IMR-90 (cell line): ENCODE measurements at regions not wholly inside any gene's neighbourhood (a gene's known extent, or its start where the extent isn't known, plus 50 kb on each side); places are given as distances from the start of the nearest gene placed in this dataset.
A peak's percentile ranks its signal among the peaks of the same experiment; 100 is the strongest.

Source experiments
- ATAC-seq: fragments of 200-7000 bp; cut with Tn5 transposase; 2 replicates; pipeline ENCODE4 v1.9.1; 2020; ENCODE audit warnings: low read depth, mild to moderate bottlenecking, moderate library complexity
- BruUV-seq: library from RNA; stranded (reverse); fragments of 400-500 nt; replicated peaks from 2 replicates; lab custom pipeline; 2021; lab: Mats Ljungman, UMichigan
- CTCF ChIA-PET: fragments of 300-600 bp; formaldehyde crosslinking; extraction: SDS; loops from one replicate; lab custom pipeline; 2021; ENCODE audit warnings: antibody characterized with exemption; lab: Yijun Ruan, JAX
- POLR2A ChIA-PET: fragments of 300-600 bp; sonication (Branson Sonifier 250); formaldehyde crosslinking; loops from one replicate; lab custom pipeline; 2022; ENCODE audit warnings: antibody characterized with exemption; ENCODE audit not compliant: unreplicated experiment; lab: Charles Lee
- DNase-seq: peaks from one replicate; pipeline ENCODE4 v3.0.0; 2013
- H2AFZ ChIP-seq: replicated peaks from 2 replicates; pipeline ENCODE3; 2013; ENCODE audit warnings: low read length, mild to moderate bottlenecking; ENCODE audit not compliant: poor library complexity
- H2AK5ac ChIP-seq: 2 replicates; pipeline ENCODE4 v1.6.1; 2013; ENCODE audit warnings: low read depth, low read length, inconsistent platforms
- H2AK9ac ChIP-seq: replicated peaks from 2 replicates; pipeline ENCODE3; 2013; ENCODE audit warnings: mild to moderate bottlenecking, low read depth, low read length, moderate library complexity; ENCODE audit not compliant: poor library complexity
- H2BK120ac ChIP-seq: 2 replicates; pipeline ENCODE4 v1.6.1; 2013; ENCODE audit warnings: low read depth, low read length, inconsistent platforms
- H2BK15ac ChIP-seq: 3 replicates; pipeline ENCODE4 v1.6.1; 2013; ENCODE audit warnings: low read depth, low read length, inconsistent platforms
- H2BK20ac ChIP-seq: 2 replicates; pipeline ENCODE4 v1.6.1; 2013; ENCODE audit warnings: low read depth, mild to moderate bottlenecking, inconsistent platforms, low read length, moderate library complexity
- H2BK5ac ChIP-seq: 2 replicates; pipeline ENCODE4 v1.6.1; 2013; ENCODE audit warnings: mild to moderate bottlenecking, low read depth, low read length, inconsistent platforms; ENCODE audit not compliant: poor library complexity, severe bottlenecking
- H3K14ac ChIP-seq: replicated peaks from 2 replicates; pipeline ENCODE4 v1.6.1; 2013; ENCODE audit warnings: low read depth, low read length, inconsistent platforms
- H3K18ac ChIP-seq: 2 replicates; pipeline ENCODE4 v1.6.1; 2013; ENCODE audit warnings: low read depth, low read length, control low read depth
- H3K23ac ChIP-seq: 2 replicates; pipeline ENCODE4 v1.6.1; 2013; ENCODE audit warnings: low read depth, low read length, inconsistent platforms
- H3K27ac ChIP-seq: 2 replicates; pipeline ENCODE4 v1.5.1; 2013; ENCODE audit warnings: mild to moderate bottlenecking, control low read depth, low read length; ENCODE audit not compliant: insufficient read depth
- H3K27me3 ChIP-seq: 2 replicates; pipeline ENCODE4 v1.6.1; 2013; ENCODE audit warnings: low read length; ENCODE audit not compliant: control insufficient read depth, insufficient read depth
- H3K36me3 ChIP-seq: 2 replicates; pipeline ENCODE4 v1.6.1; 2013; ENCODE audit warnings: low read length, mixed read lengths; ENCODE audit not compliant: control insufficient read depth, insufficient read depth
- H3K4ac ChIP-seq: 2 replicates; pipeline ENCODE4 v1.6.1; 2013; ENCODE audit warnings: low read depth, low read length, inconsistent platforms
- H3K4me1 ChIP-seq: 2 replicates; pipeline ENCODE4 v1.6.1; 2013; ENCODE audit warnings: low read length, mixed read lengths; ENCODE audit not compliant: control insufficient read depth, insufficient read depth
- H3K4me2 ChIP-seq: 2 replicates; pipeline ENCODE4 v1.6.1; 2013; ENCODE audit warnings: low read depth, mild to moderate bottlenecking, control low read depth, low read length, moderate library complexity
- H3K4me3 ChIP-seq: 2 replicates; pipeline ENCODE4 v1.5.1; 2013; ENCODE audit warnings: low read depth, mild to moderate bottlenecking, control low read depth, low read length, moderate library complexity; ENCODE audit not compliant: insufficient read depth
- H3K56ac ChIP-seq: 2 replicates; pipeline ENCODE4 v1.6.1; 2013; ENCODE audit warnings: low read length, inconsistent platforms; ENCODE audit not compliant: insufficient read depth; ENCODE audit errors: extremely low read depth
- H3K79me1 ChIP-seq, 2 experiments: 2 replicates each; pipeline ENCODE4 v1.6.1; 2013; ENCODE audit warnings: low read length in 2 of 2, inconsistent platforms in 1 of 2, low read depth in 1 of 2
- H3K9ac ChIP-seq: 2 replicates; pipeline ENCODE4 v1.6.1; 2013; ENCODE audit warnings: low read depth, low read length, control low read depth
- H3K9me1 ChIP-seq: 2 replicates; pipeline ENCODE4 v1.6.1; 2013; ENCODE audit warnings: low read length, inconsistent platforms; ENCODE audit not compliant: insufficient read depth
- H3K9me3 ChIP-seq: 2 replicates; pipeline ENCODE4 v1.6.1; 2013; ENCODE audit warnings: low read length; ENCODE audit not compliant: control insufficient read depth, insufficient read depth
- H4K20me1 ChIP-seq: 2 replicates; pipeline ENCODE4 v1.6.1; 2013; ENCODE audit warnings: low read length, inconsistent platforms; ENCODE audit not compliant: insufficient read depth
- H4K5ac ChIP-seq: 2 replicates; pipeline ENCODE4 v1.6.1; 2013; ENCODE audit warnings: mild to moderate bottlenecking, low read depth, low read length, control low read depth
- H4K8ac ChIP-seq, 2 experiments: 2 replicates each; pipeline ENCODE4 v1.6.1; 2013; ENCODE audit warnings: low read depth in 2 of 2, low read length in 2 of 2, control low read depth in 1 of 2, inconsistent platforms in 1 of 2
- H4K91ac ChIP-seq: 2 replicates; pipeline ENCODE4 v1.6.1; 2013; ENCODE audit warnings: low read depth, low read length, inconsistent platforms; ENCODE audit not compliant: insufficient read depth
- CEBPB ChIP-seq: IDR thresholded peaks from 2 replicates; pipeline ENCODE4 v1.6.1; 2012; ENCODE audit warnings: low read depth, low read length, improper control_type of control experiment
- MXI1 ChIP-seq: IDR thresholded peaks from 2 replicates; pipeline ENCODE4 v1.6.1; 2012; ENCODE audit warnings: low read depth, mild to moderate bottlenecking, low read length, moderate library complexity, borderline replicate concordance
- RAD21 ChIP-seq: IDR thresholded peaks from 2 replicates; pipeline ENCODE4 v1.6.1; 2012; ENCODE audit warnings: low read length, improper control_type of control experiment
- USF2 ChIP-seq: fragments of 150-350 bp; IDR thresholded peaks from 2 replicates; pipeline ENCODE4 v1.6.1; 2017; ENCODE audit warnings: mild to moderate bottlenecking, antibody characterized with exemption, low read length, low read depth
- WGBS, 2 experiments: methylation state at CpG; one replicate each; pipeline versions ENCODE4 v1.1.5 to v1.1.7; 2013; ENCODE audit warnings: missing lambda C conversion rate in 2 of 2; ENCODE audit not compliant: insufficient read length in 1 of 2; ENCODE audit errors: extremely low coverage in 2 of 2; 5-methylcytosine and 5-hydroxymethylcytosine counted together
- dilution Hi-C: fragments of 300-500 bp; cut with HindIII; formaldehyde crosslinking; loops from one replicate; pipeline ENCODE4 v1.14.3; 2018; ENCODE audit warnings: low sequenced_read_pairs; ENCODE audit not compliant: unreplicated experiment
- in situ Hi-C: fragments of 300-500 bp; cut with MboI; formaldehyde crosslinking; loops from 3 replicates; pipeline ENCODE4 v1.14.3; 2019; ENCODE audit warnings: low sequenced_read_pairs, inconsistent platforms, mixed read lengths
- intact Hi-C: fragments of 100-400 bp; cut with micrococcal nuclease; formaldehyde crosslinking; loops from 2 replicates; pipeline ENCODE4 v1.10.0; 2022

- no peak for TF ChIP-seq USF2
- TF ChIP-seq MXI1, result no peak
These were observed 189.6 kb downstream of the DUSP6 start (continued) for GRCh38 chr12:89162589-89163261.

GRCh38 chr12:89161557-89161956 lies 190.7 kb downstream of the DUSP6 start:
- Histone ChIP-seq H3K18ac (peak overlapping the region; percentile 37; the same call in 1 of the 2 replicates), H3K9me1 (no peaks in the 10 kb centered on the region; the same call in 1 of the 2 replicates), H4K91ac (no peak overlapping the region), H4K20me1 (no peaks in the 10 kb centered on the region), H2AK5ac (peak overlapping the region; percentile 78), H3K4ac (peak overlapping the region; percentile 47; the same call in 1 of the 2 replicates), H3K9me3 (no peaks in the 10 kb centered on the region), H3K14ac (peak overlapping the region; percentile 64), H3K56ac (no peak overlapping the region), H3K23ac (no peak overlapping the region), H2BK5ac (no peak overlapping the region), H3K36me3 (no peaks in the 10 kb centered on the region), H3K4me2 (no peak overlapping the region), H2AK9ac (no peak overlapping the region), H3K27ac (no peak overlapping the region), H3K4me1 (peaks cover 6% of the 10 kb centered on the region), H3K4me3 (no peak overlapping the region), H3K79me1 (no peaks in the 10 kb centered on the region), H2BK20ac (peak overlapping the region; percentile 65; the same call in 1 of the 2 replicates), H2BK120ac (peak overlapping the region; percentile 45; the same call in 1 of the 2 replicates), H2AFZ (no peak overlapping the region), H3K27me3 (no peaks in the 10 kb centered on the region), H2BK15ac (peak overlapping the region; percentile 76), H4K5ac (peak overlapping the region; percentile 35; the same call in 1 of the 2 replicates), H3K9ac (no peak overlapping the region), H4K8ac (0 out of 4 replicates have a peak overlapping the region, but pooled peaks have one; percentile 19 to 31)
- TF ChIP-seq RAD21, result no peak
- peak; percentile 39; the same call in 1 of the 2 replicates for TF ChIP-seq CEBPB
- no CpG with 5 or more reads among the region's 3 CpGs for WGBS, 2 experiments
- dilution Hi-C loops (no loop called here), intact Hi-C loops (loop anchor here (5.0 kb wide), 1 partner anchor 301 kb away; no protein-coding TSS in a partner anchor), in situ Hi-C loops (no loop called here)
- POLR2A ChIA-PET, result no interaction called here
- no peak for DNase-seq
- CTCF ChIA-PET, result interaction anchor here (0.6 kb wide), 1 partner anchor 127 kb away, joined by 3 read pairs; no protein-coding TSS in a partner anchor
- no peak for ATAC-seq
- no TSS peak for BruUV-seq
